HK-2 (cell line): ENCODE measurements at regions not wholly inside any gene's neighbourhood (a gene's known extent, or its start where the extent isn't known, plus 50 kb on each side); places are given as distances from the start of the nearest gene placed in this dataset.

ENCODE experiments used
- DNase-seq: peaks from one replicate; pipeline ENCODE4 v3.0.0-alpha.2; 2018; ENCODE audit not compliant: unreplicated experiment

- no peak for DNase-seq
These were observed 57.3 kb upstream of the CBLN2 start for GRCh38 chr18:72601481-72601880.
